ENCODE measurements at regions not wholly inside any gene's neighbourhood (a gene's known extent, or its start where the extent isn't known, plus 50 kb on each side); places are given as distances from the start of the nearest gene placed in this dataset.

GRCh38 chr2:123644053-123644452, 381.0 kb upstream of the CNTNAP5 start:
- ATAC-seq = peak; percentile 85
- Histone ChIP-seq H3K9me3 (ENCODE audit: low read length) (no peaks in the 10 kb centered on the region), H3K4me1 (ENCODE audit: insufficient read depth, low read length) (peaks cover 4% of the 10 kb centered on the region), H2AFZ (ENCODE audit: low read length) (no peak overlapping the region), H3K27ac (ENCODE audit: low read length) (no peak overlapping the region), H3K27me3 (ENCODE audit: low read length) (no peaks in the 10 kb centered on the region), H3F3A (ENCODE audit: low read length, unreplicated experiment) (no peaks in the 10 kb centered on the region), H3K79me2 (ENCODE audit: low read length) (no peaks in the 10 kb centered on the region), H3K9me2 (replicated peaks; ENCODE audit: low read length) (no peaks in the 10 kb centered on the region), H3K4me2 (ENCODE audit: low read length) (no peak overlapping the region), H3K9ac (ENCODE audit: low read length) (no peak overlapping the region), H3K4me3 (ENCODE audit: low read length) (no peak overlapping the region), H3K36me3 (ENCODE audit: low read depth, low read length) (no peaks in the 10 kb centered on the region), H4K20me1 (ENCODE audit: low read length) (no peaks in the 10 kb centered on the region)
- intact Hi-C loops (cut with micrococcal nuclease) = no loop called here
- TF ChIP-seq EZH2phosphoT487 (IDR thresholded peaks at IDR 0.05; ENCODE audit: borderline replicate concordance, low read length) (no peak), CTCF (conservative IDR thresholded peaks at IDR 0.05; ENCODE audit: low read depth, low read length) (no peak), EZH2 (IDR thresholded peaks at IDR 0.05; ENCODE audit: low read length, unreplicated experiment) (no peak)
- BruUV-seq (replicated peaks) = no TSS peak
- POLR2A ChIA-PET (ENCODE audit: unreplicated experiment) = no interaction called here
- CTCF ChIA-PET = no interaction called here
- peak; percentile 48 for DNase-seq

- DNase-seq = no peak
- H3K9me3 ChIP-seq (ENCODE audit: low read length) = no peaks in the 10 kb centered on the region
- H3K27me3 ChIP-seq (ENCODE audit: low read length) = no peaks in the 10 kb centered on the region
- no peak overlapping the region for H3K4me2 ChIP-seq (ENCODE audit: low read length)
- ATAC-seq = no peak
- TF ChIP-seq CTCF (conservative IDR thresholded peaks at IDR 0.05; ENCODE audit: low read depth, low read length) = no peak
- no peak for TF ChIP-seq EZH2phosphoT487 (IDR thresholded peaks at IDR 0.05; ENCODE audit: borderline replicate concordance, low read length)
- TF ChIP-seq EZH2 (IDR thresholded peaks at IDR 0.05; ENCODE audit: low read length, unreplicated experiment) = no peak
- no peaks in the 10 kb centered on the region for H3K79me2 ChIP-seq (ENCODE audit: low read length)
- H3F3A ChIP-seq (ENCODE audit: low read length, unreplicated experiment) = no peaks in the 10 kb centered on the region
- H3K4me1 ChIP-seq (ENCODE audit: insufficient read depth, low read length) = peaks cover 4% of the 10 kb centered on the region
- H4K20me1 ChIP-seq (ENCODE audit: low read length) = no peaks in the 10 kb centered on the region
- no TSS peak for BruUV-seq (replicated peaks)
- H3K4me3 ChIP-seq (ENCODE audit: low read length) = no peak overlapping the region
- intact Hi-C loops (cut with micrococcal nuclease) = no loop called here
- CTCF ChIA-PET = interaction anchor here (0.6 kb wide), 1 partner anchor 191 kb away, joined by 7 read pairs; no protein-coding TSS in a partner anchor
- no peaks in the 10 kb centered on the region for H3K36me3 ChIP-seq (ENCODE audit: low read depth, low read length)
- no peak overlapping the region for H3K27ac ChIP-seq (ENCODE audit: low read length)
- POLR2A ChIA-PET (ENCODE audit: unreplicated experiment) = no interaction called here
- no peak overlapping the region for H2AFZ ChIP-seq (ENCODE audit: low read length)
- H3K9ac ChIP-seq (ENCODE audit: low read length) = no peak overlapping the region
- H3K9me2 ChIP-seq (replicated peaks; ENCODE audit: low read length) = no peaks in the 10 kb centered on the region
Measured at GRCh38 chr2:123648016-123648415, 377.1 kb upstream of the CNTNAP5 start.

- Histone ChIP-seq H3K4me2 (ENCODE audit: low read length) (no peak overlapping the region), H2AFZ (ENCODE audit: low read length) (no peak overlapping the region), H3K36me3 (ENCODE audit: low read depth, low read length) (no peaks in the 10 kb centered on the region), H3K9me3 (ENCODE audit: low read length) (no peaks in the 10 kb centered on the region), H3K9ac (ENCODE audit: low read length) (no peak overlapping the region), H3K4me3 (ENCODE audit: low read length) (no peak overlapping the region), H4K20me1 (ENCODE audit: low read length) (no peaks in the 10 kb centered on the region), H3K9me2 (replicated peaks; ENCODE audit: low read length) (no peaks in the 10 kb centered on the region), H3K79me2 (ENCODE audit: low read length) (no peaks in the 10 kb centered on the region), H3K27ac (ENCODE audit: low read length) (no peak overlapping the region), H3K27me3 (ENCODE audit: low read length) (no peaks in the 10 kb centered on the region), H3F3A (ENCODE audit: low read length, unreplicated experiment) (no peaks in the 10 kb centered on the region), H3K4me1 (ENCODE audit: insufficient read depth, low read length) (peaks cover 4% of the 10 kb centered on the region)
- intact Hi-C loops (cut with micrococcal nuclease) = no loop called here
- DNase-seq = no peak
- TF ChIP-seq EZH2phosphoT487 (IDR thresholded peaks at IDR 0.05; ENCODE audit: borderline replicate concordance, low read length) (no peak), EZH2 (IDR thresholded peaks at IDR 0.05; ENCODE audit: low read length, unreplicated experiment) (no peak)
- POLR2A ChIA-PET (ENCODE audit: unreplicated experiment) = no interaction called here
- ATAC-seq = no peak
- CTCF ChIA-PET = no interaction called here
- BruUV-seq (replicated peaks) = no TSS peak
Measured at GRCh38 chr2:123648956-123649355, 376.1 kb upstream of the CNTNAP5 start.

Measured in PC-3 (cell line).